ENCODE measurements at regions not wholly inside any gene's neighbourhood (a gene's known extent, or its start where the extent isn't known, plus 50 kb on each side); places are given as distances from the start of the nearest gene placed in this dataset.

DNA sequence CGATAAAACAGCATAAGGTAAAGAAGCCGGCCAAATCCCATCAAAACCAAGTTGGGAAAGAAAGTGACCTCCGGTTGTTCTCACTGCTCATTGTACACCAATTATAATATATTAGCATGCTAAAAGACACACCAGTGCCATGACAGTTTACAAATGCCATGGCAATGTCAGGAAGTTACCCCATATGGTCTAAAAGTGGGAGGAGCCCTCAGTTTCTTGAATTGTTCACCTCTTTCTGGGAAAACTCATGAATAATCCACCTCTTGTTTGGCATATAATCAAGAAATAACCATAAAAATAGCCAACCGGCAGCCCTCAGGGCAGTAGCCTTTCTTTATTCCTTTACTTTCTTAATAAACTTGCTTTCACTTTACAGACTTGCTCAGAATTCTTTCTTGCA lies 544.9 kb upstream of the SETBP1 start:
- ATAC-seq (no peak), DNase-seq (no peak)
- Mint-ChIP-seq H3K36me3 (ENCODE audit: low read depth) (no peaks in the 10 kb centered on the region), H3K27ac (no peak overlapping the region), H3K27me3 (no peaks in the 10 kb centered on the region), H3K4me3 (no peak overlapping the region), H3K4me1 (no peaks in the 10 kb centered on the region)
- no peaks in the 10 kb centered on the region for H3K9me3 ChIP-seq (ENCODE audit: control insufficient read depth, low read length, poor library complexity, severe bottlenecking)

DNA sequence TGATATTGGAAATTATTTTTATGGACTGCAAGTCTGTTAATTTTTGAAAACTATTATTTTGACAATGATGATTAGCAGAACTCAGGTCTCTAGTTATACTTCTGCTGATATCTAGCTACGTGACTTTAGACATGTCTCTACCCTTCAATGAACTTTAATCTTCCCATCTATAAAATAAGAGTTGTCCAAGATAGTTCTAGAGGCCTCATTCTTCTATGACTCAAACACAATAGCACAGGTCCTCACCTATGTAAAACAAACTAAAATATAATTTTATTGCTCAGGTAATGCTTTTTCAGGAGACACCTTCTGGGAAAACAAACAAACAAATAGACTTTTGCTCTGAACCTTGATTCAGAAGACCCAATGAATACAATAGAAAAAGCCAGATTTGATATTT lies 544.4 kb upstream of the SETBP1 start:
- no peaks in the 10 kb centered on the region for H3K36me3 Mint-ChIP-seq (ENCODE audit: low read depth)
- H3K9me3 ChIP-seq (ENCODE audit: control insufficient read depth, low read length, poor library complexity, severe bottlenecking) = no peaks in the 10 kb centered on the region
- H3K27me3 Mint-ChIP-seq = no peaks in the 10 kb centered on the region
- no peak overlapping the region for H3K4me3 Mint-ChIP-seq
- DNase-seq = no peak
- no peak for ATAC-seq
- no peaks in the 10 kb centered on the region for H3K4me1 Mint-ChIP-seq
- H3K27ac Mint-ChIP-seq = no peak overlapping the region

DNA sequence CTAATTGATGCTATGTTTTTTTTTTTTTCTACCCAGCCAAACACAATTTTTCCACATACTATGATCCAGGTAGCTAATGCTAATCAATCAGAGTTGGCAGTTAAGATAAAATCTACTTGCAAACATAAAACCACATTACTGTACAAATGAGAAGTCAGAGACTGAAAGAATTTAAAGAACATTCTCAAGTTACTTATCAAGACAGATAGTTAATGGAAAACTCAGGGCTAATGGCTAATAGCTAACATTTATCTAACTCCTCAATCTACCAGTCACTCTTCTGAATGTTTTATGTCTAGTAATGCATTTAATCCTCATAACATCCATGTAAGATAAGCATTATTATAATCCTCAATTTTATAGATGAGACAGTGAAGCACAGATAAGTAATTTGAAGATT lies 537.6 kb upstream of the SETBP1 start:
- Mint-ChIP-seq H3K27ac (no peak overlapping the region), H3K27me3 (no peaks in the 10 kb centered on the region), H3K4me1 (no peaks in the 10 kb centered on the region), H3K36me3 (ENCODE audit: low read depth) (no peaks in the 10 kb centered on the region), H3K4me3 (no peak overlapping the region)
- ATAC-seq = no peak
- DNase-seq = no peak
- H3K9me3 ChIP-seq (ENCODE audit: control insufficient read depth, low read length, poor library complexity, severe bottlenecking) = no peaks in the 10 kb centered on the region

DNA sequence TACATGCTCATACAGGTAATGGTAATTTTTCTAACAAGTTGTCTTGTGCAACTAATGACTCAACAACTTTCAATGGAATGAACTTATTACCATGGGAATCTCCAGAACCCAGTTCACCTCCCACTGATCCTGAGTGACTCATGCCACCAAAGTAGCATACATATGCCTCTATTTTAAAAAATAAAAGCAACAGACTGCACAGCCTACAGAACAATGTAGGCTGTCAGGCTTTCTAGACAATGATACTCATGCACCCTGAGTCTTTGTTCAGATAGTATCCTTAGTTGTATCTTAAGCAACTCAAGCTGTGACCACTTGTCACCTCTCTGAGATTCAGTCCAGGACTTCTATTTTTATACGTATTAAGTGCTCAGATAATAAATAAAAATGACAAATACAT lies 531.0 kb upstream of the SETBP1 start:
- ATAC-seq (no peak), DNase-seq (no peak)
- Mint-ChIP-seq H3K27ac (no peak overlapping the region), H3K4me1 (no peaks in the 10 kb centered on the region), H3K27me3 (no peaks in the 10 kb centered on the region), H3K4me3 (no peak overlapping the region), H3K36me3 (ENCODE audit: low read depth) (no peaks in the 10 kb centered on the region)
- H3K9me3 ChIP-seq (ENCODE audit: control insufficient read depth, low read length, poor library complexity, severe bottlenecking) = no peaks in the 10 kb centered on the region

DNA sequence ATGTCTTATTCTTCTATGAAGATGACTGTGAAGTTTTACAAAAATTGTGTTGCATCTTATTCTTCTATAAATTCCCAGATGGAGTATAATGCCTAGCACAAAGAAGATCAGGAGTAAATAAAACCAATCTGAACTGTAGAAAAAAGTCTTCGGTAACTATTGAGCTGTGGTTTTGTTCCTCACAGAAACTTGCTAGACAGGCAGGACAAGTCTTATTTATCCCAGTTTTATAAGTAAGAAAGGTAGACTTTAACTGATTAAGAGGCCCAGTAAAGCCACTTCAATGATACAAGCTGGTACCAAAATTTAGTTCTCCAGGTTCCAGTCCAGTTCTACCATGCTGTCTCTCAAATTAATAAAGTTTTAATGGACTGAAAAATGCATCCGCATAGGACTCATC lies 526.7 kb upstream of the SETBP1 start:
- H3K9me3 ChIP-seq (ENCODE audit: control insufficient read depth, low read length, poor library complexity, severe bottlenecking) = no peaks in the 10 kb centered on the region
- Mint-ChIP-seq H3K27me3 (no peaks in the 10 kb centered on the region), H3K4me1 (no peaks in the 10 kb centered on the region), H3K36me3 (ENCODE audit: low read depth) (no peaks in the 10 kb centered on the region), H3K27ac (no peak overlapping the region), H3K4me3 (no peak overlapping the region)
- DNase-seq (no peak), ATAC-seq (no peak)

GRCh38 chr18:44156126-44156525 lies 524.6 kb upstream of the SETBP1 start:
- H3K27ac Mint-ChIP-seq = no peak overlapping the region
- H3K4me1 Mint-ChIP-seq = no peaks in the 10 kb centered on the region
- no peak for ATAC-seq
- no peak for DNase-seq
- H3K36me3 Mint-ChIP-seq (ENCODE audit: low read depth) = no peaks in the 10 kb centered on the region
- no peaks in the 10 kb centered on the region for H3K27me3 Mint-ChIP-seq
- H3K4me3 Mint-ChIP-seq = no peak overlapping the region
- H3K9me3 ChIP-seq (ENCODE audit: control insufficient read depth, low read length, poor library complexity, severe bottlenecking) = no peaks in the 10 kb centered on the region

DNA sequence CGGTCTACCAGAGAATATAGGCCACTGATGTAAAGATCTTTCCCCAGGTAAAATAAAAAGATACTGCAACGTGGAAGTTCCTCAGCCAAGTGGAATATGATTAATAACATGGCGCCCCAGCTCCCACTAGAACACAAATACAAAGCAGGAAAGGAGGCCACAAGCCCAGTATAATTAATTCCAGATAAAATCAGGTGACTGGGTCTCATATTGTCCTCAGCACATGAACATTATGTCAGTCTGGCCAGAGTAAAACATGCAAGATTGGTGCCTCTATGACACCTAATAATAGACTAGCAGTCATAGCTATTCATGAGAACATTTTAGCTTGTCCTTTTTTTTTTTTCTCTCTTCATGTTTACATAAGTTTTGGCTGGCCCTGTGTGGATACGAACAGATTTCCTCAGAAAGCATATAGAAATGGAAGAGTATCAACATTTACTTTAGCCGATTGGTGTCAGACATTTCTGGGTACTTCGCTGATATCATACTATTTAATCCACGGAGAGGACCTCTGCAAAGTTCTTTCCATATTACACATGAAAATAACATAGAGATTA lies 523.8 kb upstream of the SETBP1 start:
- no peak for ATAC-seq
- Mint-ChIP-seq H3K27ac (no peak overlapping the region), H3K27me3 (no peaks in the 10 kb centered on the region), H3K4me3 (no peak overlapping the region), H3K4me1 (no peaks in the 10 kb centered on the region), H3K36me3 (ENCODE audit: low read depth) (no peaks in the 10 kb centered on the region)
- DNase-seq = no peak
- H3K9me3 ChIP-seq (ENCODE audit: control insufficient read depth, low read length, poor library complexity, severe bottlenecking) = no peaks in the 10 kb centered on the region

GRCh38 chr18:44170208-44170880 lies 510.3 kb upstream of the SETBP1 start:
- DNase-seq = no peak
- Mint-ChIP-seq H3K27ac (no peak overlapping the region), H3K27me3 (no peaks in the 10 kb centered on the region), H3K36me3 (ENCODE audit: low read depth) (no peaks in the 10 kb centered on the region), H3K4me1 (no peaks in the 10 kb centered on the region), H3K4me3 (no peak overlapping the region)
- no peaks in the 10 kb centered on the region for H3K9me3 ChIP-seq (ENCODE audit: control insufficient read depth, low read length, poor library complexity, severe bottlenecking)
- no peak for ATAC-seq

GRCh38 chr18:44171301-44171700 lies 509.4 kb upstream of the SETBP1 start:
- DNase-seq = no peak
- no peaks in the 10 kb centered on the region for H3K27me3 Mint-ChIP-seq
- no peak overlapping the region for H3K27ac Mint-ChIP-seq
- no peak overlapping the region for H3K4me3 Mint-ChIP-seq
- H3K4me1 Mint-ChIP-seq = no peaks in the 10 kb centered on the region
- H3K36me3 Mint-ChIP-seq (ENCODE audit: low read depth) = no peaks in the 10 kb centered on the region
- H3K9me3 ChIP-seq (ENCODE audit: control insufficient read depth, low read length, poor library complexity, severe bottlenecking) = no peaks in the 10 kb centered on the region
- ATAC-seq = no peak

DNA sequence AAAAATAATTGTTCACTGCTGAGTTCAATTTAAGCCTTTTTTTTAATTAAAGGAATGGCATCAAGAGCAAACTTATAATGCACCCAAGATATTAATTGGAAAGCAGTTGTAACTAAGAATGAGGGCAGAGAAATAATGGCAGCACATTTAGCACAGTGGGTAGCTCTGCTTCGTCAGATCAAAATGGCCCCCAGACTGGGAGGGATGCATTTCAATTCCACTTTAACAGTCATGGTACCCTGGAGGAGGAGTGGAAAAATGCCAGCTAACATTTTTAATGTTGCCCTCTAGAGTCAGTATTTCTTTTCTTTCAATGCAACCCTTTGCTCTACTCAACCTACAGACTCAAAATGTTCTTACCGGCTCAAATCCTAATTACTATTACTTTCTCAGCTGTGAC lies 504.8 kb upstream of the SETBP1 start:
- Mint-ChIP-seq H3K27me3 (no peaks in the 10 kb centered on the region), H3K27ac (no peak overlapping the region), H3K4me1 (no peaks in the 10 kb centered on the region), H3K36me3 (ENCODE audit: low read depth) (no peaks in the 10 kb centered on the region), H3K4me3 (no peak overlapping the region)
- no peaks in the 10 kb centered on the region for H3K9me3 ChIP-seq (ENCODE audit: control insufficient read depth, low read length, poor library complexity, severe bottlenecking)
- no peak for ATAC-seq
- no peak for DNase-seq

GRCh38 chr18:44178476-44178875 lies 502.2 kb upstream of the SETBP1 start:
- no peaks in the 10 kb centered on the region for H3K4me1 Mint-ChIP-seq
- no peak overlapping the region for H3K4me3 Mint-ChIP-seq
- ATAC-seq (no peak), DNase-seq (no peak)
- H3K27ac Mint-ChIP-seq = no peak overlapping the region
- no peaks in the 10 kb centered on the region for H3K36me3 Mint-ChIP-seq (ENCODE audit: low read depth)
- H3K9me3 ChIP-seq (ENCODE audit: control insufficient read depth, low read length, poor library complexity, severe bottlenecking) = no peaks in the 10 kb centered on the region
- H3K27me3 Mint-ChIP-seq = no peaks in the 10 kb centered on the region

GRCh38 chr18:44179693-44180092 lies 501.0 kb upstream of the SETBP1 start:
- H3K9me3 ChIP-seq (ENCODE audit: control insufficient read depth, low read length, poor library complexity, severe bottlenecking) = no peaks in the 10 kb centered on the region
- Mint-ChIP-seq H3K27ac (no peak overlapping the region), H3K36me3 (ENCODE audit: low read depth) (no peaks in the 10 kb centered on the region), H3K4me1 (no peaks in the 10 kb centered on the region), H3K4me3 (no peak overlapping the region), H3K27me3 (no peaks in the 10 kb centered on the region)
- ATAC-seq = no peak
- no peak for DNase-seq

DNA sequence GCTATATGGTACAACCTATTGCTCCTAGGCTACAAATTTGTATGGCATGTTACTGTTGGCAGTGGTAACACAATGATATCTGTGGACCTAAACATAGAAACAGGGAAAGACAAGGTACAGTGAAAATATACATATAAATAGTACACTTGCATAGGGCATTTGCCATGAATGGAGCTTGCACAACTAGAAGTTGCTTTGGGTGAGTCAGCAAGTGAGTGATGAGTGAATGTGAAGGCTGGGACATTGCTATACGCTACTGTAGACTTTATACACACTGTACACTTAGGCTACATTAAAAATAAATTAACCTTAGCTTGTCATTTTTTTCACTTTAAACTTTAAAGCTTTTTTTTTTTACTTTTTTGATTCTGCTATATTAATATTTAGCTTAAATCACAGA lies 500.0 kb upstream of the SETBP1 start:
- no peak overlapping the region for H3K4me3 Mint-ChIP-seq

DNA sequence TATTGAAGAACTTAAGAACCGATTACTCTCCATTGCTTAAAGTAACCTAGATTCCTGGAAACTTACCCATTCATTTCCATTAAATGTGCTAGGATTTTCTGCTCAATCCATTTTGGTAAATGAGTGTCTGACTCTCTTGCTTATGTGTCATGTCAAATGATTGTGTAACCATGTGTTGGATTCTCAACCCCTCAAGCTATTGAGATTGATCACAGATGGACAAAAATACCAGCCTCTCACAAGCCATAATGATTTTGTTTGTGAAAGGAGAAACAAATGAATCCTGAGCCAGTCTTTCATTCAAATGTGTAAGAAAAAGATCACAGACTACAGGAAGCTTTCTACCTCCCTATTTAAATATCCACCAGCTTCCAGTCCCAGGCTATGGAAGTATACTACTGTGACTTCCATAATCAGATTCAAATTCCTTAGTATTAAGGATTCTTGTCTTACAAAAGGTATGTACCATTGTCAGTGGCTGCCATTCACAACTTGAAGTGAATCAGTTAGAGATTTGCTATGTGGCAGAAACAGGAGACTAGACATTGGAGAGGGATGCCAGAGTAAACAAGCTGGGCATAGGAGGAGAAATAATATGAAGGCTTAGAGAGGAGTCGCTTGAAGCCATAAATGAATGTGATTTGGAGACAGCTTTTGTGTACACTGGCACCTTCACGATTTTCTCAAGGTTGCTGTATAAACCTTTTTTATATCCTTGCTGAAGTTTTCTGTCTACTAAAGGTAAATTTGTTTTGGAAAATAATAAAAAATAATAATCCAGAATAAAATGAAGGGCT lies 498.5 kb upstream of the SETBP1 start:
- Mint-ChIP-seq H3K4me3 (no peak overlapping the region), H3K27me3 (no peaks in the 10 kb centered on the region), H3K4me1 (no peaks in the 10 kb centered on the region), H3K36me3 (ENCODE audit: low read depth) (no peaks in the 10 kb centered on the region), H3K27ac (no peak overlapping the region)
- ATAC-seq (no peak), DNase-seq (no peak)
- H3K9me3 ChIP-seq (ENCODE audit: control insufficient read depth, low read length, poor library complexity, severe bottlenecking) = no peaks in the 10 kb centered on the region

More for the DNA sequence above, 500.0 kb upstream of the SETBP1 start:
- Mint-ChIP-seq H3K4me1 (no peaks in the 10 kb centered on the region), H3K27me3 (no peaks in the 10 kb centered on the region), H3K36me3 (ENCODE audit: low read depth) (no peaks in the 10 kb centered on the region), H3K27ac (no peak overlapping the region)
- no peaks in the 10 kb centered on the region for H3K9me3 ChIP-seq (ENCODE audit: control insufficient read depth, low read length, poor library complexity, severe bottlenecking)
- no peak for ATAC-seq
- no peak for DNase-seq

Data from T-helper 17 cell (primary cell).